HCT116 (cell line): ENCODE measurements at regions not wholly inside any gene's neighbourhood (a gene's known extent, or its start where the extent isn't known, plus 50 kb on each side); places are given as distances from the start of the nearest gene placed in this dataset.

Experiments
- CBX3 ChIP-seq: IDR thresholded peaks from 2 replicates; pipeline ENCODE4 v1.6.1; 2012; ENCODE audit warnings: low read depth
- CEBPB ChIP-seq: IDR thresholded peaks from 2 replicates; pipeline ENCODE4 v1.6.1; 2012; ENCODE audit warnings: low read depth
- CTCF ChIP-seq, 3 experiments: fragments of 200-600 bp in 1 of 3; sonication (generic) in 1 of 3; IDR thresholded peaks in 2 of 3; conservative IDR thresholded peaks in 1 of 3; 2 replicates each; pipeline ENCODE4 v1.5.1; 2012 to 2017; ENCODE audit warnings: low read depth in 2 of 3, low read length in 2 of 3, antibody characterized with exemption in 1 of 3, borderline replicate concordance in 1 of 3, control low read depth in 1 of 3, mild to moderate bottlenecking in 1 of 3, mixed read lengths in 1 of 3, mixed run types in 1 of 3, moderate library complexity in 1 of 3; ENCODE audit not compliant: insufficient read depth in 1 of 3
- EZH2phosphoT487 ChIP-seq: fragments of 200-600 bp; IDR thresholded peaks from 2 replicates; pipeline ENCODE4 v1.6.1; 2018; ENCODE audit warnings: antibody characterized with exemption, borderline replicate concordance
- POLR2A ChIP-seq: IDR thresholded peaks from 2 replicates; pipeline ENCODE4 v1.7.0; 2011; ENCODE audit warnings: borderline replicate concordance; ENCODE audit not compliant: insufficient read depth, insufficient read length; ENCODE audit errors: extremely low read depth
- ZBTB33 ChIP-seq: IDR thresholded peaks from 2 replicates; pipeline ENCODE4 v1.6.1; 2011; ENCODE audit warnings: mild to moderate bottlenecking, low read length, moderate library complexity; ENCODE audit not compliant: insufficient replicate concordance; ENCODE audit errors: extremely low read depth

- no peak for TF ChIP-seq CTCF (IDR thresholded peaks at IDR 0.05 in 2 of 3, conservative IDR thresholded peaks at IDR 0.05 in 1 of 3; ENCODE audit: borderline replicate concordance in 1 of 3, insufficient read depth in 1 of 3, low read depth in 2 of 3, low read length in 2 of 3)
- TF ChIP-seq POLR2A = no peak
- TF ChIP-seq EZH2phosphoT487 = no peak
- no peak for TF ChIP-seq CEBPB
- no peak for TF ChIP-seq CBX3
- no peak for TF ChIP-seq ZBTB33
Observed at GRCh38 chr1:112219267-112219666, 176.7 kb upstream of the CTTNBP2NL start.
